ENCODE measurements at regions not wholly inside any gene's neighbourhood (a gene's known extent, or its start where the extent isn't known, plus 50 kb on each side); places are given as distances from the start of the nearest gene placed in this dataset.

DNA sequence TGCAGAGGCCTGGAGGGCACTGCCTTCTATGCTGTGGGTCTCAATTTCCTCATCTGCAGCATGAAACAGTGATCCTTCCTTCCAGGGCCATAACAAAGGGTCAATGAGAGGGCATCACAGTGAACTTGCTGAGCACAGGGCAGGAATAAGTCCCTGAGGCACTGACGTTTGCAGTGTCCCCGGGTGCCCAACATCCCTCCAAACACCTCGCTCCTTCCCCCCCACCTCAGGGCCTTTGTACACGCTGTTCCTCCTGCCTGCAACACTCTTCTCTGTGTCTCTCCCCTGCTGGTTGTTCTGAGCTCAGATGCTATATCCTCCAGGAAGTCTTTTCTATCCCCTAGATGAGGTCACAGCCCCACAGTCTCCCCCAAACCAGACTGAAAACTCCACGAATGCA is 59.7 kb upstream of the TCF20 start:
- in situ Hi-C loops (cut with HindIII; ENCODE audit: low pct_ligation_motif_present, low pct_unique_long_range_greater_than_20kb, low sequenced_read_pairs) = no loop called here
- DNase-seq = no peak

DNA sequence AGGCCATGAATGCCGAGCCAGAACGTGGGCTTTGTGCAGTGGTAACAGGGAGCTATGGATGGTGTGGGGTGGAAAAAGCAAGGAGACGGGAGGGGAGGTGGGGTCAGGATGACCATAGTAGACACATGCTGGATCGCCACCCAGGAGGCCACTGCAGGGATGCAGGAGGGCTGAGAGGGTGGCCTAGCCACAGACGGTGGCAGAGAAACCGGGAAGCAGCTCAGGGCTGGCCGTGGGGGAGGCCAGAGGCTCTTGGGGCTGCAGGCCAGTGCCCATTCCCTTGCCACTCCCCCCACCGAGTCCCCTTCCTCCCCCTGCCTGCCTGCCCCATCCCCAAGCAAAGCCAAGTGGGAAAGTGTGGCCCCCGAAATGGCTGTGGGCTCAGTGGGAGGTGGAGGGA is 59.1 kb upstream of the TCF20 start:
- in situ Hi-C loops (cut with HindIII; ENCODE audit: low pct_ligation_motif_present, low pct_unique_long_range_greater_than_20kb, low sequenced_read_pairs) = no loop called here
- no peak for DNase-seq

DNA sequence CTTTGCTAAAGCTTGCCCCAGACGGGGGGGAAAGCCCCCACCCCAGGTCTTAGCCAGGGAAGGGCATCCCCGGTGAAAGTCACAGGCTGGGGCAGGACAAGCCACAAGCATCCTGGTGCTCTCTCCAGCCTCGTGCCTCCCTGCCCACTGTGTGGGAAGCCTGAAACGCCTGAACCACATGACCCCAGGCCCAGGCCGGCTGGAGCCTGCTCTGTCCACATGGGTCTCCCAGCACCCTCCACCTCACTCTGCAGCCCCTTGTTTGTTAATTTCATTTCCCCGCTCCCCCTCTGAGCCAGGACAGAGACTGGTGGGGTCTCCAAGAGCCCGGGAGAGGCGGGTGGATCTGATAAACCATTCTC is 58.3 kb upstream of the TCF20 start:
- DNase-seq = no peak
- in situ Hi-C loops (cut with HindIII; ENCODE audit: low pct_ligation_motif_present, low pct_unique_long_range_greater_than_20kb, low sequenced_read_pairs) = no loop called here

DNA sequence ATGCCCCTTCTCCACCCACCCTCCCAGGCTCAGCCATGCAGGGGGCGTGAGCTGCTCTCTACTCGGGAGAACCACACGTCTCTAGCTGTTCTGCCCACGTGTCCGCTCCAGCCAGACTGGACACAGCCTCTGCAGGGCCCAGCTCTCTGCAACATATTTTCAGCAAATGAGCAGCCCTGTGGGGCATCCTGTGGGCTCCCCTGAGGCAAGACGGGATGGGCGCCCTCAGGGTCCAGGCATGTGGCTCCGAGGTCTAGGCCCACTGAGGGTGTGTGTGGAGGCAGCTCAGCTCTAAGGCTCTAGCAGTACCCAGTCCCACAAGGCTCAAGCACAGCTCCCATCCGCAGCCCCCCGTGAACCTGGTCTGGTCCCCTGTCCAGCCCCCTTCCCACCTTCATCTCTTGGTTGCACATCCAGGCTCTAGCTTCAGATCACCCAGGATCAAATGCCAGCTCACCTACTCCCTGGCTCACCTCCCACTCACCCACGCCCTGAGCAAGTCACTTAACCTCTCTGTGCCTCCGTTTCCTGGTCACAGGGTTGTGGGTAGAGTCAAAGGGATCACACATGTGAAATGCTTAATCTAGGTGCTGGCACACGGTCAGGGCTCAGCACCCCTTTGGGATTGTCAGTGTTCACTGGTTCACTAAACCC is 57.8 kb upstream of the TCF20 start:
- in situ Hi-C loops (cut with HindIII; ENCODE audit: low pct_ligation_motif_present, low pct_unique_long_range_greater_than_20kb, low sequenced_read_pairs) = no loop called here
- DNase-seq = no peak

DNA sequence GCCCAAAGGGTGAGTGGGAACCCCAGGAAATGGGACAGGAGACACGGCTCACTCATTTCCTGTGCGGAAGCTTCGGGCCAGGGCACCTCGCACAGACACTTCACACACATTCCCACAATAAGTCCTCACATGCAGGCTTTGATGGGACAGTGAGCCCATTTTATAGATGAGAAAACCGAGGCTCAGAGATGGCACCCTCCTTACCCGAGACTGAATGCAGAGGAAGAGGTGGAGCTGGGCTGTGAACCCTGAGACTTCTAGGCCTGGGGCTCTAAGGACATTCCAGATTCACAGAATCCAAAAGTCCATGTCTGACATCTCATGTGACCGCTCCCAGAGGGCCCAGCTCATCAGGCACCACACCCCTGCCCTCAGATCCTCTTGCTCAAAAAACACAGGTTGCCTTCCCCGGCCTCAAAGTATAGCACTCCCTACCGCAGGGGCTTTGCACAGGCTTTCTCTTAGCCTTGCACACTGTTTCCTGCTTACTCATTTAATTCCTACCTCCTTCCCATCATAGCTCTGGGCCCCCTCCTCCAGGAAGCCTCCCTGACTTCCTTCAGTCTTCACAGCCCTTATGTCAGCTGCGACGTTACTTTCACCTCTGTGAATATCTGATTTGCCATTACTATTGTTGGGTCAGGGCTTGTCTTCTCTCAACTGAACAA is 57.1 kb upstream of the TCF20 start:
- in situ Hi-C loops (cut with HindIII; ENCODE audit: low pct_ligation_motif_present, low pct_unique_long_range_greater_than_20kb, low sequenced_read_pairs) = no loop called here
- no peak for DNase-seq

DNA sequence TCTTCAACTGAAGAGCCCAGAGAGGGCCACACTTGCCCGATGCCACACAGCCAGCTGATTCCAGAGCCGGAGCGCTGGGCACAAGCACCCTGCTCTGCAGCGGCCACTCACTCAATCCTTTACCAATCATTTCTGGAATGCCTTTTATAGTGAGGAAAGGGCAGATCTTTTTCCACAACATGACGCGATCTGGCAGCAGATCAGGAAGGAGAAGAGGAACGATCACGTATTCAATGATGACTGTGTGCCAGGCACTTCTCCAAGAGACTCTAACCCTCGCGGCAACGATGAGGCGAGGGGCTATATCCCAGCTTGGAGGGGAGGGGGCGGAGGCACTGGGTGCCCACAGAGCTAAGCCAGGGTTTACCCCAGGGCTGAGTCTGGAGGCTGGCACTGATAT is 56.3 kb upstream of the TCF20 start:
- peak; percentile 12 for DNase-seq
- in situ Hi-C loops (cut with HindIII; ENCODE audit: low pct_ligation_motif_present, low pct_unique_long_range_greater_than_20kb, low sequenced_read_pairs) = no loop called here

DNA sequence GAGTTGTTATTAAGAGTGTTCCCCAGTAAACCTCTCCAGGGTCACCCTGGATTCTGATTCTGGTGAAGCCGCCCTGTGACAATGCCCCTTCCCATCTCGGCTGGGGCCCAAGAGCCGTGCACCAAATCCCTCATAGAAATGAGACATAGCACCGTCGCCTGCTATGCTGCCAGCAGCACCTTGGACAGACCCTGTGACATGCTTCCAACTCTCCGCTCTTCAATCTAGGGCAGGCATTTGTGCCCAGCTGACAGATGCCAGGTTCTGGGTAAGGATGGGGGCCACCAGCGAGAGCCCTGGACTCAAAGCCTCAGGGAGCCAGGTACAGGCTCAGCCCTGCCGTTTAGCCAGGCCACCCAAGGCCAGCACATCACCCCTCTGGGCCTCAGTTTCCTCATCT is 55.8 kb upstream of the TCF20 start:
- in situ Hi-C loops (cut with HindIII; ENCODE audit: low pct_ligation_motif_present, low pct_unique_long_range_greater_than_20kb, low sequenced_read_pairs) = no loop called here
- DNase-seq = no peak

DNA sequence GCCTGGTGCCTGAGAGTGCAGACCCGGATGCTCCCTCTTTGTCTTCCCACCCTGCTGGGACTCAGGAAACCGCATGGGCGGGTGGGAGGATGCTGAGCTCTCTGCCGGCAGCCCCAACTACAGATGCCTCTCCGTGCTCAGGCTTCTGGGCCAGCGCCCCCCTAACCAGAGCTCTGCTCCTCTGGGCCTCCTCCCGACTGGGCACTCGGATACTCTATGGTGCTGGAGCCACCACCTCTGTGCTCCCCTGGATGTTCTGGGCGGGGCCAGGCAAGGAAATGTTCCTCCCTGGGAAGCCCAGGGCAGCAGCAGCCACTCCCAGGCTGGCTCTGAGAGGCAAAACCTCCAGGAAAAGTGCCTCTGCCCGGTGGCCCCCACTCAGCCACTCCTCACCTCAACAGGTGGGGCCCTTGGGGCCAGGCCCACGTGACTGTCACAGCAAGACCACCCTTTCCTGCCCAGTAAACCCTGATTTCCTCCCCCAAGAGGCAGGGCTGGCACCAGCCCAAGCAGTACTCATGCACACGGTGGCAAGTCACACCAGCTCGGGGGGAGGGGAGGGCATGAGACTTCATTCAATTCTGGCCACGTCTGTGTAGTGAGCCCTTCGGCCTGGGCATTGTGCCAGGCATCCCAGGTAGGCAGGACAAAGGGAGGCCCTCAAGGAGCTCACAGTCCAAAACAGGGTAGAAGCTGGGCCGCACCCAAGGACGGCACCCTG is 54.7 kb upstream of the TCF20 start:
- in situ Hi-C loops (cut with HindIII; ENCODE audit: low pct_ligation_motif_present, low pct_unique_long_range_greater_than_20kb, low sequenced_read_pairs) = no loop called here
- DNase-seq = no peak

DNA sequence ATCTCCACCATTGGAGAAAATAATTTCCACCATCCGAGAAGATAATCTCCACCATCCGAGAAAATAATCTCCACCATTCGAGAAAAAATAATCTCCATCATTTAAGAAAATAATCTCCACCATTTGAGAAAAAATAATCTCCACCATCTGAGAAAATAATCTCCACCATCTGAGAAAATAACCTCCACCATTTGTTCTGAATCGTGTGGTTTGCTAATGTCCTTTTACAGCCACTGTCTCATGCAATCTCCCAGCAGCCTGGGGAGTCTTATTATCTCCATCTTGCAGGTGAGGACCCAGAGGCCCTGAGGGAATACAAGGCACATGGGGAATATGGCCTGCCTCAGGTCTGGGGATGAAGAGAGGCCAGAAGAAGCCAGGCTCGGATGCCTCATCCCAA is 54.1 kb upstream of the TCF20 start:
- no peak for DNase-seq
- in situ Hi-C loops (cut with HindIII; ENCODE audit: low pct_ligation_motif_present, low pct_unique_long_range_greater_than_20kb, low sequenced_read_pairs) = no loop called here

DNA sequence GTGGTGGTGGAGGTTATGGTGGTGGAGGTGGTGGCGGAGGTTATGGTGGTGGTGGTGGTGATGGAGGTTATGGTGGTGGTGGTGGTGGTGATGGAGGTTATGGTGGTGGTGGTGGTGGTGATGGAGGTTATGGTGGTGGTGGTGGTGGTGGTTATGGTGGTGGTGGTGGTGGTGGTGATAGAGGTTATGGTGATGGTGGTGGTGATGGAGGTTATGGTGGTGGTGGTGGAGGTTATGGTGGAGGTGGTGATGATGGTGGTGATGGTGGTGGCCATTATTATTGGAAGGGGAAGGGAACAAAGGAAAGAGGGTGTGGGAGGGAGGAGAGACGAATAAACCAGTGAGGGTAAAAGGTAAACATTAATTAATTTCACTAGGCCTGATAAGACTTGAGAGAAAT is 53.5 kb upstream of the TCF20 start:
- in situ Hi-C loops (cut with HindIII; ENCODE audit: low pct_ligation_motif_present, low pct_unique_long_range_greater_than_20kb, low sequenced_read_pairs) = no loop called here
- no peak for DNase-seq

DNA sequence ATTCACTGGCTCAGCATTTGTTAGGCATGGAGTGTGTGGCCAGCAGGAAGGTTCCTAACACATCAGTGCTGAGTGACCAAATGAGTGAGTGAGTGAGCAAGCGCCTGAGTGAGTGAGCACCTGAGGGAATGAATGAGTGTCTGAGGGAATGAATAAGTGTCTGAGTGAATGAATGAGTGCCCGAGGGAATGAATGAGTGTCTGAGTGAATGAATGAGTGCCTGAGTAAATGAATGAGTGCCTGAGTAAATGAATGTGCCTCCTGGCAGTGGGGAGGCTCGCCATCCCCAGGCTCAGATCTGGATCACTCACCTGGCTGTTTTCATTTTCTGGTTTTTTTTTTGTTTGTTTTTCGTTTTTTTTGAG is 52.1 kb upstream of the TCF20 start:
- in situ Hi-C loops (cut with HindIII; ENCODE audit: low pct_ligation_motif_present, low pct_unique_long_range_greater_than_20kb, low sequenced_read_pairs) = no loop called here
- no peak for DNase-seq

DNA sequence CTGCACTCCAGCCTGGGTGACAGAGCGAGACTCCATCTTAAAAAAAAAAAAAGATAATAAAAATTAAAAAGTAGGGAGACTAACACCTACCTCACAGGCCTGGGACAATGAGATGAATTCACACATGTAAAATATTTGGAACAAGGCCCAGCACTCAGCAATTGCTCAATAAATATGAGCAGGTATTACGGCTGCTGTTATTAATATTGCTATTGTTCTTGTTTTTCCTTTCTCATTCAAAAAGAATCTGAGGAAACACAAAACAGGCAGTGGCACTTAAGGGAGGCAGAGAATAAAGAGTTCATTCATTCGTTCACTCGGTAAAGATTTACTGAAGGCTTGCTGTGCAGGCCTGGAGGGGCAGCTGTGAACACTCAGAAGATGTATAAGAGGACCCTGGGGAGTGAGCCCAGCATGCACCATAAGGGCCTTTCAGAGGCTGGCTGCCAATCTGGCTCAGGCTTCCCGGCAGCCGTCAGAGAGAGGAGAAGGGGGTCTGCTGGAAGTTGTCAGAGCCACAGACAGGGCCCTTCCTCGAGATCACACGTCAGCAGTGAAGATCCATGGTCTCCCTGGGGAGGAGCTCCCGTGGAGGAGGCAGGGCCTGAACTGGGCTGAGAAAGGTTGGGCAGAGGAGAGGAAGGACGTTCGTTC is 51.6 kb upstream of the TCF20 start:
- in situ Hi-C loops (cut with HindIII; ENCODE audit: low pct_ligation_motif_present, low pct_unique_long_range_greater_than_20kb, low sequenced_read_pairs) = no loop called here
- no peak for DNase-seq

DNA sequence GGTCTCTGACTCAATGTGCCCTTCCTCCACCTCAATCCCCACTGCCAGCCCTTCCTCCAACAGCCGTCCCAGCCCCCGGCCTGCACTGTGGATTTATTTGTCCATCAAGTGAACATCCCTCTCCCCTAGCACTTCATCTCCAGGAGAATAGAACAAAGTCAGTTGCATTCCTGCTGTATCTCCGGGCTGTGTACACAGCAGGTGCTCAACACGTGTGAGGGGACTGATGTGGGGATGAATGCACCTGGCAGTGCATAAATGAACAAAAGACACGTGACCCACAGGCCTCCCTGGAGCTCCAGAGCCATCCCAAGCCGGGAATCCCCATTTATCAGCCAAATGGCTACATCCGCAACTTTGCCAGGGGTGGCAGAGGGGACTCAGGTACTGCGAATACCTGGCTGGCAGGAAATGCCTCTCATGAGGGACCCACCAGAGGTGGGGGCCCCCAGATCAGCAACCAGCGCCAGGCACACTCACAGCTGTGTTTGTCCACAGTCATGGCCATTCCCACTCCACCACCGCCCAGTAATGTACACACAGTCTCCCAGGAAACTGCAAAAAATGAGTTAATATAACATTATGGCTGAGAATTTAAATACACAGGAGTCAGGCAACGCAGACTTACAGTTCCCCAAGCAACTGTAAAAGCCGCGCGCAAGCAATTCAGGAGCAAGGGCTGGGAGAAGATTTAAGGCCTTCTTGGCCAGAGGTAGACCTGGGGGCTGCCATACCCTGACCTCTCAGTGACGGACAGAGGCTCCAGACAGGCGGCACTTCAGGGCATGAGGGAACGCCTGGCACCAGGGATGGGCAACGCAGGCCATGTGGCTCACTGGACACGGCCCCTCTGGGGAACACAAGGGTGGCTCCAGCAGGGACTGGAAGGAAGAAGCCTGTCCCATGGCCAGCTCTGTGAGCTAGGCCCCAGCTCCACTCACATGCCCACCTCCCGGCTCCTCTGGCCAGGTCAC is 50.3 kb upstream of the TCF20 start:
- no peak for DNase-seq
- in situ Hi-C loops (cut with HindIII; ENCODE audit: low pct_ligation_motif_present, low pct_unique_long_range_greater_than_20kb, low sequenced_read_pairs) = no loop called here
